GM23338 (cell line): ENCODE measurements at regions not wholly inside any gene's neighbourhood (a gene's known extent, or its start where the extent isn't known, plus 50 kb on each side); places are given as distances from the start of the nearest gene placed in this dataset.

ENCODE experiments used
- ATAC-seq: fragments of 200-7000 bp; cut with Tn5 transposase; 3 replicates; pipeline ENCODE4 v1.9.1; 2020
- DNase-seq: peaks from one replicate; pipeline ENCODE4 v3.0.0-alpha.2; 2015; ENCODE audit warnings: low spot score
- H2AFZ ChIP-seq: fragments of 200-600 bp; sonication (generic); 2 replicates; pipeline ENCODE4 v1.8.0; 2016; ENCODE audit warnings: antibody characterized with exemption, mild to moderate bottlenecking, moderate library complexity
- H3F3A ChIP-seq: fragments of 200-600 bp; sonication (generic); replicated peaks from 2 replicates; pipeline ENCODE4 v1.8.0; 2017; ENCODE audit warnings: antibody characterized with exemption, mixed run types, low read depth
- H3K27ac ChIP-seq: fragments of 200-600 bp; sonication (generic); 2 replicates; pipeline ENCODE4 v1.6.1; 2016; ENCODE audit warnings: low read depth
- H3K27me3 ChIP-seq: fragments of 200-600 bp; sonication (generic); 2 replicates; pipeline ENCODE4 v1.8.0; 2016; ENCODE audit warnings: mild to moderate bottlenecking, mixed run types, moderate library complexity; ENCODE audit not compliant: insufficient read depth
- H3K36me3 ChIP-seq: fragments of 200-600 bp; sonication (generic); 2 replicates; pipeline ENCODE4 v1.8.0; 2016; ENCODE audit warnings: mild to moderate bottlenecking; ENCODE audit not compliant: insufficient read depth
- H3K4me1 ChIP-seq: fragments of 200-600 bp; sonication (generic); 2 replicates; pipeline ENCODE4 v1.8.0; 2016; ENCODE audit warnings: mild to moderate bottlenecking, moderate library complexity; ENCODE audit not compliant: insufficient read depth
- H3K4me2 ChIP-seq: fragments of 200-600 bp; sonication (generic); 2 replicates; pipeline ENCODE4 v1.7.1; 2017; ENCODE audit warnings: mixed run types
- H3K4me3 ChIP-seq: fragments of 200-600 bp; sonication (generic); 2 replicates; pipeline ENCODE4 v1.6.1; 2016; ENCODE audit warnings: mixed run types
- H3K79me2 ChIP-seq: fragments of 200-600 bp; sonication (generic); replicated peaks from 2 replicates; pipeline ENCODE4 v1.8.0; 2017; ENCODE audit warnings: mild to moderate bottlenecking; ENCODE audit not compliant: insufficient read depth
- H3K9me2 ChIP-seq: fragments of 200-600 bp; sonication (generic); 2 replicates; pipeline ENCODE4 v1.8.0; 2017; ENCODE audit not compliant: insufficient read depth
- H4K20me1 ChIP-seq: fragments of 200-600 bp; sonication (generic); replicated peaks from 2 replicates; pipeline ENCODE4 v1.8.0; 2017; ENCODE audit warnings: mild to moderate bottlenecking; ENCODE audit not compliant: insufficient read depth
- H3K27ac Mint-ChIP-seq: 2 replicates; pipeline ENCODE4 v1.8.0; 2020; ENCODE audit warnings: inconsistent platforms, mild to moderate bottlenecking, moderate library complexity, mixed read lengths
- H3K27me3 Mint-ChIP-seq: 3 replicates; pipeline ENCODE4 v1.8.0; 2022; ENCODE audit warnings: low read depth, mild to moderate bottlenecking, moderate library complexity, mixed read lengths, inconsistent platforms; ENCODE audit not compliant: insufficient read depth, poor library complexity
- H3K36me3 Mint-ChIP-seq: 3 replicates; pipeline ENCODE4 v1.8.0; 2021; ENCODE audit warnings: low read depth, mild to moderate bottlenecking, inconsistent platforms, moderate library complexity, mixed read lengths
- H3K4me1 Mint-ChIP-seq: 3 replicates; pipeline ENCODE4 v1.8.0; 2020; ENCODE audit warnings: mild to moderate bottlenecking, inconsistent platforms, mixed read lengths
- H3K4me3 Mint-ChIP-seq: 3 replicates; pipeline ENCODE4 v1.8.0; 2021; ENCODE audit warnings: moderate library complexity, mild to moderate bottlenecking, inconsistent platforms, mixed read lengths
- H3K9me3 Mint-ChIP-seq: 3 replicates; pipeline ENCODE4 v1.8.0; 2020; ENCODE audit warnings: moderate library complexity, mild to moderate bottlenecking, inconsistent platforms, mixed read lengths
- CREB1 ChIP-seq: fragments of 250-450 bp; sonication (Bioruptor Pico); IDR thresholded peaks from 2 replicates; pipeline ENCODE4 v1.5.0; 2020; ENCODE audit warnings: low read depth, mild to moderate bottlenecking, moderate library complexity
- CTCF ChIP-seq, 2 experiments: fragments of 200-600 bp in 1 of 2; sonication (generic) in 1 of 2; conservative IDR thresholded peaks; 2 replicates each; pipeline versions ENCODE4 v1.5.1 to v1.6.1; 2016 to 2017; ENCODE audit warnings: antibody characterized with exemption in 2 of 2, low read depth in 2 of 2, mild to moderate bottlenecking in 2 of 2, moderate library complexity in 1 of 2
- ETS1 ChIP-seq: IDR thresholded peaks from 2 replicates; pipeline ENCODE4 v1.6.1; 2016; ENCODE audit warnings: antibody characterized with exemption
- EZH2 ChIP-seq: fragments of 200-600 bp; sonication (generic); IDR thresholded peaks from one replicate; pipeline ENCODE4 v1.8.0; 2017; ENCODE audit warnings: antibody characterized with exemption, mild to moderate bottlenecking, low read depth; ENCODE audit not compliant: unreplicated experiment
- EZH2phosphoT487 ChIP-seq: fragments of 200-600 bp; sonication (generic); IDR thresholded peaks from one replicate; pipeline ENCODE4 v1.8.1; 2018; ENCODE audit warnings: antibody characterized with exemption; ENCODE audit not compliant: unreplicated experiment
- JUNB ChIP-seq: IDR thresholded peaks from one replicate; pipeline ENCODE4 v1.6.1; 2016; ENCODE audit warnings: antibody characterized with exemption; ENCODE audit not compliant: unreplicated experiment
- NANOG ChIP-seq: IDR thresholded peaks from 2 replicates; pipeline ENCODE4 v1.6.1; 2016; ENCODE audit warnings: antibody characterized with exemption, borderline replicate concordance
- POLR2AphosphoS5 ChIP-seq: IDR thresholded peaks from 2 replicates; pipeline ENCODE4 v1.6.1; 2016; ENCODE audit warnings: antibody characterized with exemption, low read depth
- REST ChIP-seq: IDR thresholded peaks from one replicate; pipeline ENCODE4 v1.6.1; 2018; ENCODE audit warnings: antibody characterized with exemption; ENCODE audit not compliant: unreplicated experiment
- STAT1 ChIP-seq: IDR thresholded peaks from one replicate; pipeline ENCODE4 v1.6.1; 2016; ENCODE audit warnings: antibody characterized with exemption; ENCODE audit not compliant: unreplicated experiment
- ZNF114 ChIP-seq: fragments of 250-450 bp; sonication (Bioruptor Pico); IDR thresholded peaks from 2 replicates; pipeline ENCODE4 v1.5.0; 2020; ENCODE audit warnings: mild to moderate bottlenecking, moderate library complexity
- ZNF331 ChIP-seq: fragments of 250-450 bp; sonication (Bioruptor Pico); IDR thresholded peaks from 2 replicates; pipeline ENCODE4 v1.5.0; 2020; ENCODE audit warnings: low read depth, mild to moderate bottlenecking, moderate library complexity
- ZNF462 ChIP-seq: fragments of 250-450 bp; sonication (Bioruptor Pico); IDR thresholded peaks from 2 replicates; pipeline ENCODE4 v1.5.0; 2020; ENCODE audit warnings: mild to moderate bottlenecking, moderate library complexity

- Histone ChIP-seq H3K9me2 (peaks cover 14% of the 10 kb centered on the region), H4K20me1 (no peaks in the 10 kb centered on the region), H3K4me2 (no peak overlapping the region), H3K4me1 (peaks cover 10% of the 10 kb centered on the region), H3F3A (no peaks in the 10 kb centered on the region), H3K36me3 (no peaks in the 10 kb centered on the region), H2AFZ (no peak overlapping the region), H3K27me3 (no peaks in the 10 kb centered on the region), H3K79me2 (no peaks in the 10 kb centered on the region), H3K27ac (no peak overlapping the region), H3K4me3 (no peak overlapping the region)
- H3K4me3 Mint-ChIP-seq = no peak overlapping the region
- DNase-seq (no peak), ATAC-seq (no peak)
- TF ChIP-seq ZNF462 (CRISPR knock-in tag) = no peak
- TF ChIP-seq ZNF114 = no peak
- TF ChIP-seq CTCF (conservative IDR thresholded peaks at IDR 0.05; ENCODE audit: low read depth in 2 of 2) = no peak
- TF ChIP-seq ZNF331 = no peak
- TF ChIP-seq STAT1 = no peak
- no peak for TF ChIP-seq REST
- TF ChIP-seq EZH2 = no peak
- no peak for TF ChIP-seq POLR2AphosphoS5
- no peak for TF ChIP-seq NANOG
- TF ChIP-seq JUNB = no peak
- no peak for TF ChIP-seq CREB1 (CRISPR knock-in tag)
- TF ChIP-seq EZH2phosphoT487 = no peak
- TF ChIP-seq ETS1 = no peak
- peaks cover 7% of the 10 kb centered on the region for H3K27me3 Mint-ChIP-seq
- H3K36me3 Mint-ChIP-seq = no peaks in the 10 kb centered on the region
- H3K27ac Mint-ChIP-seq = no peak overlapping the region
- H3K4me1 Mint-ChIP-seq = peaks cover 36% of the 10 kb centered on the region
- no peaks in the 10 kb centered on the region for H3K9me3 Mint-ChIP-seq
Measured at GRCh38 chr17:33804401-33804800, 450.7 kb upstream of the CCL2 start.
